LNCaP clone FGC (cell line): ENCODE measurements at regions not wholly inside any gene's neighbourhood (a gene's known extent, or its start where the extent isn't known, plus 50 kb on each side); places are given as distances from the start of the nearest gene placed in this dataset.

Experiments used
- DNase-seq: peaks from one replicate; pipeline ENCODE4 v3.0.0-alpha.2; 2011; ENCODE audit warnings: low read depth
- H3K4me3 ChIP-seq: 2 replicates; pipeline ENCODE4 v1.5.1; 2011; ENCODE audit warnings: mild to moderate bottlenecking, low read depth, low read length, control low read depth
- TF ChIP-seq, protein P1 (sequence below): IDR thresholded peaks from 2 replicates; pipeline ENCODE4 v1.5.1; 2012; ENCODE audit warnings: mild to moderate bottlenecking; ENCODE audit not compliant: control insufficient read depth, insufficient read depth; ENCODE audit errors: extremely low read depth

- no peak for DNase-seq
- TF ChIP-seq, protein P1, sequence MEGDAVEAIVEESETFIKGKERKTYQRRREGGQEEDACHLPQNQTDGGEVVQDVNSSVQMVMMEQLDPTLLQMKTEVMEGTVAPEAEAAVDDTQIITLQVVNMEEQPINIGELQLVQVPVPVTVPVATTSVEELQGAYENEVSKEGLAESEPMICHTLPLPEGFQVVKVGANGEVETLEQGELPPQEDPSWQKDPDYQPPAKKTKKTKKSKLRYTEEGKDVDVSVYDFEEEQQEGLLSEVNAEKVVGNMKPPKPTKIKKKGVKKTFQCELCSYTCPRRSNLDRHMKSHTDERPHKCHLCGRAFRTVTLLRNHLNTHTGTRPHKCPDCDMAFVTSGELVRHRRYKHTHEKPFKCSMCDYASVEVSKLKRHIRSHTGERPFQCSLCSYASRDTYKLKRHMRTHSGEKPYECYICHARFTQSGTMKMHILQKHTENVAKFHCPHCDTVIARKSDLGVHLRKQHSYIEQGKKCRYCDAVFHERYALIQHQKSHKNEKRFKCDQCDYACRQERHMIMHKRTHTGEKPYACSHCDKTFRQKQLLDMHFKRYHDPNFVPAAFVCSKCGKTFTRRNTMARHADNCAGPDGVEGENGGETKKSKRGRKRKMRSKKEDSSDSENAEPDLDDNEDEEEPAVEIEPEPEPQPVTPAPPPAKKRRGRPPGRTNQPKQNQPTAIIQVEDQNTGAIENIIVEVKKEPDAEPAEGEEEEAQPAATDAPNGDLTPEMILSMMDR = no peak
- no peak overlapping the region for H3K4me3 ChIP-seq
These were observed 255.7 kb upstream of the AR start for GRCh38 chrX:67288156-67288555.

DNA sequence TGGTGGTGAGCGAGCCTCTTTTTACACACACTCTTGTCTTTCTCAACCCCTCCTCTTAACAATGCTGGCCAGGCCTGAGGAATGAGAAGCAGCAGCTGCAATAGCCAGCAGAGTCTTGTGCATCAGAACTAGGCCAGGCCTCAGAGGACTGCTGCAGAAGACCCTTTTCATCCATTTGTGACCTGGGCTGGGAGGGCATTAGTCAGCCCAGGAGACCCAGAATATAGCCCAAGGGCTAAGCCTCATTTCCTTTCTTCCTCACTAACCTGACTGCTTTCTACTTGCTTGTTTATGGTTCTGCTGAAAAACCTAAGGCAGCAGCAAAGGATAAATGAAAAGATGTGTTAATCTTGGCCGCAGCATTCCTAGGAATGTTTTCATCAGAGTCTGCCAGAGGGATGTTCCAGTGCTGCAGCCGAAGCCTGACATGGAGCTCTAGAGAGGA lies 254.7 kb upstream of the AR start:
- TF ChIP-seq, protein P1 = no peak
- DNase-seq = no peak
- no peak overlapping the region for H3K4me3 ChIP-seq

DNA sequence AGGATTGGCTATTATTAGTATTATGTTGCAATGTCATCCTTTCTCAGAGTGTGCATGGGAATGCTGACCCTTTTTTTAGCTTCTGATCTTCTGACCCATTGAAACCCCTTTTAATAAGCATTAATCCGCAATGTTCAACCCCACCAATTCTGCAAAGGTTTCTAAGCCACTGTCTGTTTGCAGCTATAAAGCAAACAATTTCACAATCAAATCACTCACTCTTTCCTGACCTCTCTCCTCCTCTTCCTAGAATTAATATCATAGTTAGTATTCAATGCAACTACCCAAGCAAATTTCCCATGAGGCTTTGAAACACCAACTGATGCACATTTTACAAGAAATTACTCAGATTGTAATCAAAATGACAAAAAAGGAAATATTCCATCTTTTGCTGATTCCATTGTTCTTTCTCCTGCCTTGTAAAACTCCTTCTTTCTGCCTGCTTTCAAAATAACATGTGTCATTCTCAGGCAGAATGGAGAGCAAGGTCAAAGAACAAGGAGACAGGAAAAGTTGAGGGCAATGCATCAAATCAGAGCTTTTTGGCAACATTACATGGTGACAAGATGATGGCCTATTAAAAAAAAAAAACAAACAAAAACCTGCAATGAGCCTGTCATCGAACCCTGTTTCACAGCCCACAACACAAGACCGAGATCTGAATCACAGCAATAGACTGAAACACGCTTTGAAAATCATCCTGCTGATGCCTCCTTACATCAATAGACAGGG lies 253.2 kb upstream of the AR start:
- TF ChIP-seq, protein P1 = no peak

GRCh38 chrX:67295924-67296323 lies 247.9 kb upstream of the AR start:
- TF ChIP-seq, protein P1 = no peak
- no peak for DNase-seq
- H3K4me3 ChIP-seq = no peak overlapping the region

More for the DNA sequence above, 253.2 kb upstream of the AR start:
- no peak for DNase-seq
- no peak overlapping the region for H3K4me3 ChIP-seq

DNA sequence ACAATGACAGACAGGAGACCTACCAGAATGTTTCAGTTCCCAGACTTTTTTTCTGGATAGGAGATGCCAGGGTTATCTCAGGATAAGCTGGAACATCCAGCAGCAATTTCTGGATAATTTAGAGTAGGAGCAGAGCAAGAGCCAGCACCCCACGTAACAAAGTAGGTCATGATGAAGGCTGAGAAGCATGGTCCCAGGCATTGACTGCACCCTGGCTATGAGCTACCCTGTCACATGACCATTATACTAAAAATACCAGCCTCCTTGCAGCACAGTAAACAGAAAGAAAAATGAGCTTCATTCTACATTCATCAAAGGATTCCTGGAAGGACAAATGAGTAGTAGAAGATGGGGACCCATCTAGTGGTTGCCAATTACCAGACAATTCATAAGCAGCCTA lies 247.4 kb upstream of the AR start:
- H3K4me3 ChIP-seq = no peak overlapping the region
- TF ChIP-seq, protein P1 = no peak
- DNase-seq = no peak

DNA sequence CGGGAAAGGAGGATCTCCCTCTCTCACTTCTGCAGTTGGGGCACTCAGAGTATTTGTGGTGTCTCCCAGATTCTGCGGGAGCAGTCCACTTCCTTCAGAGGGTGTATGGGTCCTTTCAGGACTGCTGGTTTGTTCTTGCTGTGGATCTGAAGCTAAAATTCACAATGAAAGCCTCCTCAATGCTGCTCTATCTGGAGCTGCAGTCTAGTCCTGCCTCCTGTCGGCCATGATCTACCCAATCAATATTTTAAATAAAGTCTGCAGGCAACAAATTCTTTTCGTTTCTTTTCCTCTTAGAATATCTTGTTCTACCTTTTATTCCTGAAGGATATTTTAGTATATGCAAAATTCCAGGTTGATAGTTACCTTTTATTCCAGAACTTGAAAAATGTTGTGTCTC lies 226.1 kb upstream of the AR start:
- TF ChIP-seq, protein P1 = no peak
- no peak for DNase-seq
- no peak overlapping the region for H3K4me3 ChIP-seq

GRCh38 chrX:67328476-67328875 lies 215.3 kb upstream of the AR start:
- DNase-seq = no peak
- no peak overlapping the region for H3K4me3 ChIP-seq
- TF ChIP-seq, protein P1 = no peak
